PC-9 (cell line): ENCODE measurements at regions not wholly inside any gene's neighbourhood (a gene's known extent, or its start where the extent isn't known, plus 50 kb on each side); places are given as distances from the start of the nearest gene placed in this dataset.
"Not testable (repeated sequence)": the region's sequence is repeated elsewhere in the genome, so short reads cannot be mapped to it uniquely, and the experiment has no call there.

Experiments used
- CTCF ChIP-seq: fragments of 200-600 bp; sonication (generic); conservative IDR thresholded peaks from 2 replicates; pipeline ENCODE4 v1.6.1; 2017; ENCODE audit warnings: mixed run types, antibody characterized with exemption, mild to moderate bottlenecking, moderate library complexity
- EZH2 ChIP-seq: fragments of 200-600 bp; sonication (generic); IDR thresholded peaks from 2 replicates; pipeline ENCODE4 v1.8.0; 2017; ENCODE audit warnings: antibody characterized with exemption, low read depth

DNA sequence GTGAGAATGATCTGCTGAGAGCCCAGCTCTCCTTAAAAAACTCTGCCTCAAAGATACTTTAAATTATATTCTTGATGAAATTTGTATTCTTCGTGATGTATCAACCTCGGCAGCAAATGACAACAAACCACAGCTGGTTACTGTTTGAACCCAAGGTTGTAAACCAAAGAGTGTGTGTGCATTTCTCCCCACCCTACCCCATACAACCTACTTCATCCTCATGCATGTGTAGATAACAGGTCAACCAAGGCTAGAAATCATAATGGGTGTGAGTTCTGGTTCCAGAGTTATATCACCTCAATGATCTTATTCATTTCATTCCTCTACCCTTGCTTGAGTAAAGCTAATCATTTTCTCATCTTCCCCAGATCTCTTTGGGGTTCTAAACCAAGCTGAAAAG lies 58.8 kb upstream of the DPP6 start:
- TF ChIP-seq CTCF, EZH2: not testable (repeated sequence)
